CD4-positive, alpha-beta T cell treated with Interleukin-10 for 1 hour (primary cell): ENCODE measurements at regions not wholly inside any gene's neighbourhood (a gene's known extent, or its start where the extent isn't known, plus 50 kb on each side); places are given as distances from the start of the nearest gene placed in this dataset.

Source experiments
- DNase-seq: peaks from one replicate; pipeline ENCODE4 v3.0.0-alpha.2; 2020

DNA sequence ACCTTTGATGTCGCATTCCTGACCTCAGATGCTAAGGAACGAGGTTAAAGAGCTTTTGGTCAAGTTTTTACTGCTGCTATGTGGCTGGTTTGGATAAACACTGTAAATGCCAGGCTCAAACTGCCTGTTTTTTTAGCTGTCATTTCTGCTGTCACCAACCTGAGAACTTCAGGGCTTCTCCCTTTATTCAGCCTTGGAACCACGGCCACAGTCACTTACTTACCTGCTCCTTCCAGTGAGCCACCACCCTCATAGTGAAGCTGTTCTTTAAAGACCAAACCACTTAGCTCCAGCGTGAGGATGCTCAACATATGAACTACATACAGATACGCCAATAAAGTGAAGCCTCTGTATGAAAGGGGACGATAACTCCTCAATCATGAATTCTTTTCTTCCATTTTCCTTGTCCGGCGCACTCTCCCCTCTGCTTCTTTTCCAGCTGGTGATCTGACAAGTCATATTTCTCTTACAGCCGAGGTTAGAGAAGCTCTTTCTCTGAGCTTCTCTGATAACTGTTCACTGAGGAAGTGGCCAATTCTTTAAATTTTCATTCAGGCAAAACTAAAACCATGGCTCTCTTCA is 152.8 kb upstream of the ANK2 start:
- no peak for DNase-seq

DNA sequence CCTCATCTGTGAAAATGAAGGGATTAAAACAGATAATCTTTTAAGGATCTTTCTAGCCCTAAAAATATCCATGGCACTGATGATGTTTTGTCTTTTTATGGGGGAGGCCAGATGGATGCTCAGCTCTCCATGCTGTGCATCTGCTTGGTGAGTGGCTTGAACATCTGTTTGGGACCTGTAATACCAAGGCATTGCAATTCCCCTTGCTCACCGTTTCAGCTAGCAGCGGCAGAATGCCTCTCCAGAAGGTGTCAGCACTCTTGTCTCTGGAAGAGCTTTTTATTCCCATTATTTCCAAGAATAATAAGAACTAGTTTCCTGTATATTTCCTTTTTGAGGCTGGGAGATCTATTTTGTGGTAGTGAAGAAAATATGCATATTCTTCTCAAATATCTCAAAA is 151.9 kb upstream of the ANK2 start:
- no peak for DNase-seq

DNA sequence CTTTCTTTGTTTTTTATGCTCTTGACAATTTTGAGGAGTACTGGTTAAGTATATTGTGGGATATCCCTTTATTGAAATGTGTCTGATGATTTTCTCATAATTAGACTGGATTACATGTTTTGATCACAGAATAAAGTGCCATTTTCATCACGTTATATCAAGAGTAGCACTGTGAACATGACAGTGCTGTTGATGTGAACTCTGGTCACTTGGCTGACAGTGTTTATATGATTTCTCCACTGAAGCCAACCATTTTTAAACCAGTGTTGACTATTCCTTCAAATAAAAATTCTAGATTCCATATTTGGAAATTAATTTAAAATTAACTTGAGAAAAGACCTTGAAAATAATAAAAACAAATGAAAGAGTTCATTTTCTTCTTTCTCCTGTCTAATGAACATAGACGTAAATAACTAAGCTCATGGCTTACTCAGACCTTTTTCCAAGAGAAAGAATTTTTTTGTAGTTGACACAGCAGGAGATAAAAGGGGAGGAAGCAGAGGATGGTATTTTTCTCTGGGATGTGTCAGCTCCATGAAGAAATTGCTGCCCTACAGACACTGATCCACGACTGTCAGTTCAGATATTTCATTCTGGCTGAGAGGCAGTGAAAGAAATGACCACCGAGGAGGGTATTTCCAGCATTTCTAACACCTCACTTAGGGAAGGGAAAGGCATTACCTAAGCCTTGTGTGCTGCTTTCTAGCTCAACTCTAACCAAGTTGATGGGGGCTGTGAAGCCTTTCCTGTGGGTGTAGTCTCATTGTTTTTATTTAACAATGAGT is 150.9 kb upstream of the ANK2 start:
- DNase-seq: no peak

DNA sequence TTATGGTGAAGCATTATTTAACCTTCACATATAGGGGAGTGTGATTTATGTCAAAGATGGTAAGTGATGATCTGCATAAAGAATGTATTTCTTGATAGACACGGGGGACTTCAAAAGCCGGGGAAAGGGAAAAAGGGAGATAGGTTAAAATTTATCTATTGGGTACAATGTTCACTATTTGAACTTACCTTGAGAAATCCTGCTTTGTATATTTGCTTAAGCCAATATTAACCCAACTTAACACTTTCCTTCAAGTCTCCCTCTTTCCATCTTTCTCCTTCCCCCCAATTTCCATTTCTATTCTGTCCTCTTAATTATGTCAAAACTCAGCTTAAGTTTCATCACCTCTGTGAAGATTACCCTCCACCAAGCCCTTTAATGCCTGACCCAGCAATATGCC is 149.0 kb upstream of the ANK2 start:
- no peak for DNase-seq

DNA sequence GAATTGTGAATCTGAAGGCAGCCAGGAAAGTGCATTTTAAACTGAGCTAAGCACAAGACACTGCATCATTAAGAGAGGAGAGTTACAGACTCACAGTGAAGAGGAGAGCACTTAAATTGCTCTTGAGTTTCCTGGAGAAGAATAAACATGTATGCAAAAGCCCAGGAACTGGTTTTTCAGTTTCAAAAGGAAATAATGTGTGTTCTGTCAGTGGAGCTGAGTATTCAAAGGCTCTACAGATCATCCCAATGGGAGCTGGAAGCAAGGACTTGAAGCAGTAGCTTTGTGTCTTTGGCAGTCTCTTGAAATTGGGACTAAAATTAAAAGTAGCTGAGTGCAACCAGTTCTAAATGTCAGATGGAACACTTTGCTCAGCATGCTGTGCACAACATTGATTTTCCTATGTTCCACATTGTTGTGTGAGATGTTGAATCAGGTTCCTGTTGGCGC is 147.5 kb upstream of the ANK2 start:
- no peak for DNase-seq

DNA sequence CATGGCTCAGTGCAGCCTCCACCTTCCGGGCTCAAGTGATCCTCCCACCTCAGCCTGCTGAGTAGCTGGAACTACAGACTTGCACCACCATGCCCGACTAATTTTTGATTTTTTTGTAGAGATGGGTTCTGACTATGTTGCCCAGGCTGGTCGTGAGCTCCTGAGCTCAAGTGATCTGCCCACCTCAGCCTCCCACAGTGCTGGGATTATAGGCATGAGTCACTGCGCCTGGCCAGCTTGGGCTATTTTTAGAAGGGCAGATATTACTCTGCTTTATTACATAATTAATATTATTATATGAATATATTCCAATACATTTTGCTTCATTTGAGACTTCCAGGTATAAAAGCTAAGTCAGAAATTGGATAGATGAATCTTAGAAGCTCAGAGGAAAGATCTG is 143.7 kb upstream of the ANK2 start:
- no peak for DNase-seq

DNA sequence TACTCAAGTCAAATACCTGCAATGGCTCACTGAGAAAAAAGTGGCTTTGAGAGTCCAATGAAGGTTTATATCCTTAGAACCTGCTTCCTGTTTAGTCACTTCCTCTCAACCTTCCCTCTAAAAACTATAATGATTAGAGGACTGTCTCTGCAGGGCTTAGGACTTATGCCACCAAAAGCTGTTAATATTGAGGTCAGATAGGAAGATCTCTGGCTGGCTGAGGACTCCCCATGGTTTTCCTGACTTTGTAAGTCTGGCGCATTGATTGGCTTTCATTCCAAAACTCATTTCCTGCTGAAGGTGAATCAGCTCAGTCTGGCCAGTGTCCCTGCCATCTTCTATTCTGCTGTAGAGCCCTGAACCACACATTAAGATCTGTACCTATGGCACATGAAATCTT is 140.9 kb upstream of the ANK2 start:
- no peak for DNase-seq

DNA sequence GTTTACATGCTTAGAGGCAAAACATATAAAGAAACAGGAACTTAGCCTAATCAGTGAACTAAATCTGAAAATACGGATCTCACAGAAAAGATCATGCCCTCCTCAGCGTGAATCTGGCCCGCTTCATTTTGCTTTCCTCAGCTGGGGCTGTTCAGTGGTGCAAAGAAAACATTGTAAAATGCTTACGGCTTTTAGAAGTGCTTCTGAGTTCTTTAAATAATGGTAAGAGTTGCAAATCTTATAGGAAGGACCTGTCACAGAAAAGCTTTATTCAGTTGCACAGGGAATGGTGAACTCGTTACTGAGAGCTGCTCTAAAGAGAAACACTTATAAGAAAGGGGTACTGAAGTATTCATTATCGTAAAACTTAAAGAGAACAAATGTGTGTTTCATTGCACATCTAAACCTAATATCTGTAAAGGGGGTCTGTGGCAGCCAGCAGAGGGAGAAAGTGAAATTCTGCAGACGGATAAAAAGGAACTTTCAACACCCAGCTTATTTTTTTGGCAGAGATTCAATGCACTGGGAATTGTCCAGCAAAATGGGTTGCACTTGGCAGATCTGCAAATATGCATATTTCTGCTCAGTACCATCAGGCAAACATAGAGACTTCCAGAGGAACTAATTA is 139.2 kb upstream of the ANK2 start:
- no peak for DNase-seq

DNA sequence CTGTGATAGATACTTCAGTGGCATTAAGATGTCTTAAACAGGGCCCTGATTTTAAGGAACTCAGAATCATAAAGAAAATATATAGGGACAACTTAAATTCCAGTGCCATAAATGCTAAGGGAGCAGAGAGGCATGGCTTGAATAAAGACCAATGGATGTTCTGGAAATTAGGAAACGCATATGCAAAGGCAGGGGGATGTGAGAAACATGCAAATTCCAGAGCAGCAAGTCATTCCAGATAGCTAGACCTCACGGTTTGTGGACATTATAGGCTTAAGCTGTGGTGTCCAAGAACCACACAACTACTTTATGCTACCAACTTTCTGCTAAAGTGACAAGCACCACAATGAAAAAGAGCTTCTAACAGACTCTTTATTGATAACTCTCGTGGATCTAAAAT is 132.6 kb upstream of the ANK2 start:
- no peak for DNase-seq

DNA sequence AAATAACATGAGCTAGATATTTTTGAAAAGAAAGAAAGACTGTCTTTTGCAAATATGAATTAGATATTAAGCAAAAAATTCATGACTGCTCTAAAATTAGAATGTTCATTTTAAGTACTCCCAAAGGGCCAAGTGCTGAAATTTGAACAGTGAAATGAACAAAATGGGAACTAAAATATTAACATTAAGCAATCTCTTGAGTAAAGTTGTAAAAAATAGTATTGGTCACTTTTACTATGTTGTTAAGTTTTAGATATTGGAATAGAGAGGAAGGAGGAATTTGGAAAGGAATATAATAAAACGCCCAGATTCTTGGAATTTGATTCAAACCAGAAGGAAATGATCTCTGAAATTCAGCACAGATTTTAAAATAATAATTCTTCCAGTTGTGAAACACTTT is 125.9 kb upstream of the ANK2 start:
- DNase-seq: no peak

DNA sequence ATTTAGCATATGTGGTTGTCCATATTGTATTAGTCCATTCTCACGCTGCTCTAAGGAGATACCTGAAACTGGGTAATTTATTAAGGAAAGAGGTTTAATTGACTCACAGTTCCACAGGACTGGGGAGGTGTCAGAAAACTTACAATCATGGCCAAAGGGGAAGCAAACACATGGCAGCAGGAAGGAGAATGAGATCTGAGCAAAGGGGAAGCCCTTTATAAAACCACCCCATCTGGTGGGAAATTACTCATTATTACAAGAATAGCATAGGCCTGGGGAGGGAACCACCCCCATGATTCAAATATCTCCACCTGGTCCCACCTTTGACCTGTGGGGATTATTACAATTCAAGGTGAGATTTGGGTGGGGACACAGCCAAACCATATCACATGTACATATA is 122.6 kb upstream of the ANK2 start:
- no peak for DNase-seq

DNA sequence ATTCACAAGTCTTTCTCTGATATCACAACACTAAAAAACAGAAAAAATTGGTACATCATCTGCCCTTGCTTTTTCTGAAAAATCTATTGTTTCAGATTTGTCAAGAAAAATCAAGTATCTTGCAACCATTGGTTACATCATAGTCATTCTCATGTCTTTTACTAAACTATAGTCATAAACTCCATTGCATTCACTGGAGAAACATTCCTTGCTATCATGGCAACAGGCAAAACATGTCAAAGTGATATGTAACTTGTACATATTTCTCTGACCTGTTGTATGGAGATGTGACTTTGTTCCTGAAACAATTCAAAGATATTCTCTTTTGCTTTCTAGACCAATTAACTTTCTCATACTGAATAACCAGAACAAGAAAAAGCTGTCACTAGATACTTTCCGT is 121.9 kb upstream of the ANK2 start:
- DNase-seq: no peak

DNA sequence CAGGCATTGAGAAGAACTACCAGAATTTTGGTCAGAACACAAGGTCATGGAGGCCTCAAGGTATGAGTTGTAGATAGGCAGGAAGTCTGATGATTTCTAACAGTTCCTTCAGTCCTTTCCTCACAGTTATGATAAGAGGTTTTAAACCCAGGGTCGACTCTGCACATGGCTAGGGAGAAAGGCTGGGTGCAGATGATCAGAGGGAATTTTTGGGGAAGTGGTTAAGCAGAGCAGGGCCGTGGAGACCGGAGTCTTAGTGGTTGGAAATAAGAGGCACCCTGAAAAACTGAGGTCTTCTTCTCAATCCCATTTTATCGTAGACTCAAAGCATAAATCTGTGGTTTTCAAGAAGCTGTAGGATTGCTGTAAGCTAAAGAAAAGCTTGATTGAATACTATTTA is 118.5 kb upstream of the ANK2 start:
- DNase-seq: no peak

DNA sequence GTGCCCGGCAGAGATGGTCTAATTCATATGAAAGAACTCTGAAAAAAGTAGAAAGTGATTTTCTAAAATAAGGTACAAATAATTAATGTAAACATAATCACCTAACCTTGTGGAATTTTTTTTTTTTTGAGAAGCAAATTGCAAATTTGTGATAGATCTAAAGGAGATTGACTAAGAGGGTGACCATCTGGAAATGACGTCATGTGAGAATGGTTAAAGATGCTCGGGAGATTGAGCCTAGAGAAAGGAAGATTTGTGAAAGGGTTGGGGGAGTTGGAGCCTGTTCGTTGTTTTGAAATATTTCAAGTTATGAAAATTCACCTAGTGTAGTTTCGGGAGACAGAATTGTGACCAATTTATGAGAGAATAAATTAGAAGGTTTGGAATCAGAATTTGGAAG is 115.7 kb upstream of the ANK2 start:
- no peak for DNase-seq

DNA sequence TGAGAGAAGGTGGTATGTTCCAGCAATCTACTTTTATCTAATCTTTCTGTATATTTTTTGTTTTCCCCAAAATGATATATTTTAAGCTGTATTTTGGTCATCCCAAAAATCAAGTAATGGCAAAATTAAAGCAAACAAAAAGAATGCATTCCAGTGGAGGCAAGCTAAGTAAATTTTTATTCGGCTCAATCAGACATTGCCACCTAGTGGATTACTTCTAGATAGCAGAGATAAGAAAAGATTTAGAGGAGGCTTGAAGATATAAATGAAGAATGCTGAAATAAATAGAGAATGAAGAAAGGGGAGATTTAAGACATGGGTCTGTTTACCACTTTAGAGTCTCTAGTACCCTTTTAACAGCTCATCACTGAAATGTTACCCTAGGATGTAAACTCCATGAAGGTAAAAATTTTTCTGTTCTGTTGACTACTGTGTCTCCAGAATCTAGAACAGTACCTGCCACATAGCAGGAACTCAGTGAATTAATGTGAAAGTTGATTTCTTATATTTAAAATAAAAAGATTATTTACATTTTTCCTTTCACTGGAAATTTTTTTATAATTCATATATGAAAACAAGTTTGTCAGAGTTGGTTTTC is 110.9 kb upstream of the ANK2 start:
- peak; percentile 4 for DNase-seq

DNA sequence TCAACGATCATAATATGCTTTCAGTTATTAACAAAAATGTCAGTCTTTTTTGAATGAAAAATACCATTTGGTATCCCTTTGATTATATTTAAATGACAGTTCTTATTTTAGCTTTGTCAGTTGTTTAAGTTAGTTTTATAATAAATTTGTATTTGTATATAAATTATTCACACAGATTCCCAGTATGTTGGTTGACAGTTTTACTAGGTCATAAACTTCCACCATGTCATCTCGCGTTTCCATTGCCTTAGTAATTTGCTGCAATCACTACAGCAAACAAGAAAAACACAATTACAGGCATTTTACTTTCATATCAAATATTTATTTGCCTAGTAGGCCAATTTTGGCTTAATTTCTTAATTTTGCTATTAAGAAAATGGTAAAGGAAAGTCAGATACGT is 109.6 kb upstream of the ANK2 start:
- no peak for DNase-seq

DNA sequence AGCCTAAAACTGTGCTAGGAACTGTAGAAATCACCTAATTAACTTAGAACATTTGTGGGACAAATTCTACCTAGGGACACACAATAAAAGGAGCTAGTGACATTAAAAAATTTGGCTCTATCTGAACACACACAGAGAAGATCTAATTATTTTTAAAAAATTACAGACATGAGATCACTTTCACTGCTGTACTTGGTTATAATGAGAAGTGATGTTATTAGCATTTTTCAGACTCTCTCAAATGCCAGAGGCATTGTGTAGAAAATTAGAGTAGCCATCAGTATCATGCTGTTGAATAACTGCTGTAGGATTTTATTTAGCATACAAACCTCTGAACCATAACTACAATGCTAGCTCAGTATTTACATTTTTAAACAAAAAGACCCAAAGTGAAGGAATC is 109.1 kb upstream of the ANK2 start:
- no peak for DNase-seq

DNA sequence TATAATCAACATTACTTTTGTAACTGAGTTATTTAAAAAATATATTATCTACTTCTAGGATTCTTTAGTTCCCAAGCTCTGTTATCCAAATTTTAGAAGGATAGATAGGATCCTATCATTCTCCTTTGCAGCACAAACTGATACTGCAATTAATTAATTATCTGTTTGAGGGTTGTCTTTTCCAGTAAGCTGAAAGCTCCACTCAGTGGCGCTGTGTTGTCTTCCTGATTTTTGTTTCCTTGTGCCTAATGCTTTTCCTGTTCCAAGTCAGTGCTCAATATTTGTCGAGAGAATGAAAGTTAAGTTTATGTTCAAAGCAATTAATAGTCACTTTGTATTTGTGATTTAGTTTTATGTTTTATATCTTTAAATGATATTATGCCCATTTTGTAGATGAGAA is 107.4 kb upstream of the ANK2 start:
- DNase-seq: no peak

DNA sequence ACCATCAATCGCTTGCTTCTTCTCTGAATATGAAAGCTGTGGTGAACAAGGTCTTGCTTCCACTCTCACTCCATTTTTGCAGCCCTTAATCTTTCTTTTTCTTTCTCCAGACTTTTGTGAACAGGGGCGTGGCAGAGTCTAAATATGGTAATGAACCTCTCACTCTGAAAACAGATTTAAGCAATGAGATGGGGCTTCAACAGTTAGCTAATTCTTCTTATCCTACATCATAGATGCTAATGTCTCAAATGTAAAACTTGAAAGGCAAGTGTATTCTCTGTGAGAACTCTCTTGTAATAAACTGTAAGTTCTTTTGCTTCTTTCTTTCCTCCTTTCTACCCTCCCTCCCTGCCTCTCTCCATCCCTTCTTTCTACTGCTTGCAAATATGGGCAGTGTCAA is 106.5 kb upstream of the ANK2 start:
- no peak for DNase-seq

DNA sequence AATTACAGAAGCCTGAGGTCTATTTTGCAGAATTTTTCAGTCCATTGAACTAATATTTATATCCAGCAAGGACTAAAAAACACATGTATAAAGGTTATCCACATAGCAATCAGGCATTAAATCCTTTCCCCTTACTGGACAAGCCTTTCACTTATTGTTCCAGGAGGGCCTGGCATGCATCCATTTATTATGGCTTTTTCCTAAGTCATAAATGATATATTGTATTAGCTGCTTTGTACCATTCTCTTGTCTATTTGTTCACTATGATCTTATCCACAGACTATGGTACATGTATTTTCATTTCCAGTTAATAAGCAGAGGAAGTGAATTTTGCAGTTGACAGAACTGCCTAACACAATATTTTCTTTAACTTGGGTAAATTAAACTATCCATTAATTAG is 105.4 kb upstream of the ANK2 start:
- DNase-seq: no peak

DNA sequence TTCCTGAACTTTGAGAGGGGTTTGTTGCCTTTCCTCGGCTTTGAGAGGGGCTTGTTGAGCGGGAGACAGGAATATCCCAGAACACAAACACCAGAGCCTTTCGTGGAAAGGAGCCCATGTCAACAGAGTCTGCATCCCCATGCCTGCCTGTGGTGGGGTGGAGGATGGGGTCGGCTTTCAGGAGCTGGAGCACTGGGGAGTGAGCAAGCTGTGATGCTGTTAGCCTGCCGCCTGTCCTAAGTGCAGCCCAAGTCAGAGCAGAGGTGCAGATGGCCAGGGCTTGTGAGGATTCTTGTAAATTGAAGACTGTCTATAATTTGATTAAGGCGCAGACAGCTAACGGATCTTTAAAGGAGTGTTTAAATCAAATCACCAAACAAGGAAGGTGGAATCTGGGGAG is 103.3 kb upstream of the ANK2 start:
- no peak for DNase-seq

DNA sequence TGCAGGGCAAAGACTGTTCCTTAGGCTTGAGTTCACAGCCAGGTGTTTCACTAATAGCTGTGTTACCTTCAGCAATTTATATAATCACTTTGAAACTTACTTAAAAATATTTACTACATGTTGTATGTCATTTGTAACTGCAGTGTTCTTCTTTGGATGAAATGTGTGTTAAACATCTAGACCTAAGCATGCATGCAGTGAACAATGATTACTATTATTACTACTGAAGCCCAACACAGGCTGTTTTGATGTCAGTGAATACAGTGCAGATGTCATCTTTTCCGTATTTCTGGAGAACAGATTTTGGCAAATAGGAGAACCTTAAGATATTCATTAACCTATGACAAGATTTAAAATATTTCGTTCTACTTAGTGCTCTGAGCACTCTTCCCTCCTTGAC is 101.8 kb upstream of the ANK2 start:
- DNase-seq: no peak

DNA sequence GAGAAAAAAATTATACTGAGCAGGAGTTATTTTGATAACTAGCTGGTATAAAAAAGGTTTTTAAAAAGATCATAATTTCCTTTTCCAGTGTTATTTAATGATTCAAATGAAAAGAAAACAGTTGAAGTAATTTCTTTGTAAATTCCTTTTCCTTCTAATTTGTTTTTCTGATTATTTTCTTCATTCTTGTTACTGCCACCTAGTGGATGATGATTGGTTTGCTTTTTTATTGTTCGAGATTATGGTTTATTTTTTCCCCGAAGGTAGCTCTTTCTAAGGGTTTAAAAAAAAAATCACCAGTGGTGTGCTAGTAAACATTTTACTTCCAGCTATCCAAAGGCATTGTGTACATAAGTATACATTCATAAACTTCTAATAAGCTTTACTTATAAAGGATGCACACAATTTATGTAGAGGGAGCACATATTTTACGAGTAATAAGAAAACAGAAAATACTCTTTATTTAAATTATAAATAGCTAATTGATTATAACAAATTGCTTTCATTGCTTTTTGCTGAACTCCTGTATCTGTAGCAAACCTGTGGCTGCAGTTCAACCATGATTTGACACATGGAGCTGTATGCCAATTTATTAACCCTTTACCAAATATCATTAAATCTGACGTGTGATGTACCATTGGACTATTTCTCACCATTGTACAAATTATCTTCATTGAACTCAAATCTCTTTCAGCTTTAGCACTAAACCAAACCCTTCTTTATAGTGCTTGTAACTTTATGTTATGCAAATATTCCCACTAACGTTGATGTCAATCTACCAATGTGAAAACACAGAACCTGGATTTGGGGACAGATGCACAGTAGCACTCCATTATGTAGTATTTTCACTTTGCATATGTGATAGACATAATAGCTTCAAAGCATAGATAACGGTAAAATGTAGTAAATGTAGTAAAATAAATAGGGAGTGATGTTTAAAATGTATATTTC is 97.8 kb upstream of the ANK2 start:
- no peak for DNase-seq
